ENCODE measurements at regions not wholly inside any gene's neighbourhood (a gene's known extent, or its start where the extent isn't known, plus 50 kb on each side); places are given as distances from the start of the nearest gene placed in this dataset.

- no peak overlapping the region for H2AFZ ChIP-seq (ENCODE audit: low read depth, low read length)
- H3K79me2 ChIP-seq (replicated peaks; ENCODE audit: insufficient read depth, low read length) = no peaks in the 10 kb centered on the region
- no peak overlapping the region for H3K4me2 ChIP-seq (ENCODE audit: low read length)
- TF ChIP-seq SMC3 (conservative IDR thresholded peaks at IDR 0.05; ENCODE audit: poor library complexity) (no peak), REST (IDR thresholded peaks at IDR 0.05; ENCODE audit: borderline replicate concordance) (no peak), MXI1 (conservative IDR thresholded peaks at IDR 0.05; ENCODE audit: poor library complexity, severe bottlenecking) (no peak), EP300 (conservative IDR thresholded peaks at IDR 0.05; ENCODE audit: poor library complexity, severe bottlenecking) (no peak), RAD21 (conservative IDR thresholded peaks at IDR 0.05) (no peak), POLR2AphosphoS5 (IDR thresholded peaks at IDR 0.05) (no peak), TAF1 (IDR thresholded peaks at IDR 0.05; ENCODE audit: low read depth) (no peak), EZH2 (IDR thresholded peaks at IDR 0.05; ENCODE audit: borderline replicate concordance, insufficient read depth, low read length, poor library complexity, severe bottlenecking) (no peak)
- TF ChIP-seq, protein P1, sequence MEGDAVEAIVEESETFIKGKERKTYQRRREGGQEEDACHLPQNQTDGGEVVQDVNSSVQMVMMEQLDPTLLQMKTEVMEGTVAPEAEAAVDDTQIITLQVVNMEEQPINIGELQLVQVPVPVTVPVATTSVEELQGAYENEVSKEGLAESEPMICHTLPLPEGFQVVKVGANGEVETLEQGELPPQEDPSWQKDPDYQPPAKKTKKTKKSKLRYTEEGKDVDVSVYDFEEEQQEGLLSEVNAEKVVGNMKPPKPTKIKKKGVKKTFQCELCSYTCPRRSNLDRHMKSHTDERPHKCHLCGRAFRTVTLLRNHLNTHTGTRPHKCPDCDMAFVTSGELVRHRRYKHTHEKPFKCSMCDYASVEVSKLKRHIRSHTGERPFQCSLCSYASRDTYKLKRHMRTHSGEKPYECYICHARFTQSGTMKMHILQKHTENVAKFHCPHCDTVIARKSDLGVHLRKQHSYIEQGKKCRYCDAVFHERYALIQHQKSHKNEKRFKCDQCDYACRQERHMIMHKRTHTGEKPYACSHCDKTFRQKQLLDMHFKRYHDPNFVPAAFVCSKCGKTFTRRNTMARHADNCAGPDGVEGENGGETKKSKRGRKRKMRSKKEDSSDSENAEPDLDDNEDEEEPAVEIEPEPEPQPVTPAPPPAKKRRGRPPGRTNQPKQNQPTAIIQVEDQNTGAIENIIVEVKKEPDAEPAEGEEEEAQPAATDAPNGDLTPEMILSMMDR (IDR thresholded peaks at IDR 0.05; ENCODE audit: poor library complexity, severe bottlenecking) = no peak
- no peaks in the 10 kb centered on the region for H3F3A ChIP-seq (ENCODE audit: insufficient read depth, low read length, poor library complexity, severe bottlenecking)
- no peak overlapping the region for H3K27ac ChIP-seq (ENCODE audit: low read length)
- no peaks in the 10 kb centered on the region for H3K9me3 ChIP-seq (ENCODE audit: low read length)
- H4K20me1 ChIP-seq (ENCODE audit: insufficient read depth) = no peaks in the 10 kb centered on the region
- H3K9ac ChIP-seq (ENCODE audit: low read length) = no peak overlapping the region
- H3K4me3 ChIP-seq (ENCODE audit: low read length) = no peak overlapping the region
- no peaks in the 10 kb centered on the region for H3K36me3 ChIP-seq (ENCODE audit: insufficient read depth, low read length)
- H3K27me3 ChIP-seq (ENCODE audit: insufficient read depth, low read depth, low read length) = no peaks in the 10 kb centered on the region
- H3K9me2 ChIP-seq (ENCODE audit: insufficient read depth, low read length) = no peaks in the 10 kb centered on the region
These were observed 454.0 kb upstream of the KLHL4 start for GRCh38 chrX:87063642-87064041.

DNA sequence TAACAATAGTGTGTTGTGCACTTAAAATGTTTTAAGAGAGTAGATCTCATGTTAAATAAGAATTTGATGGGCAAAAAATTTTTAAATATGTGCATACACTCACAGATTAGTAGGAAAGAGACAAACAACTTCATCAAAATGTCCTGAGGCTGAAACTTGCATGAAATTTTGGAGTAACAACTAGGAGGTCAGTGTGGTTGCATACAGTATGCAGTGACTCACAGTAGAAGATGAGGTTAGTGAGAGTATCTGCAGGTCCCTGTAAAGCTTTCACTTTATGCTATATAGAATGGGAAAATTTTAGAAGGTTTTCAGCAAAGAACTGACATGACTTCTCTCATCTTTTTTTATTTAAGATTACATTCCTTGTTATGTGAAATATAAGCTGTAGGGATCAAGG lies 453.1 kb upstream of the KLHL4 start:
- Histone ChIP-seq H4K20me1 (ENCODE audit: insufficient read depth) (no peaks in the 10 kb centered on the region), H3F3A (ENCODE audit: insufficient read depth, low read length, poor library complexity, severe bottlenecking) (no peaks in the 10 kb centered on the region), H3K9ac (ENCODE audit: low read length) (no peak overlapping the region), H2AFZ (ENCODE audit: low read depth, low read length) (no peak overlapping the region), H3K27me3 (ENCODE audit: insufficient read depth, low read depth, low read length) (no peaks in the 10 kb centered on the region), H3K27ac (ENCODE audit: low read length) (no peak overlapping the region), H3K4me3 (ENCODE audit: low read length) (no peak overlapping the region), H3K79me2 (replicated peaks; ENCODE audit: insufficient read depth, low read length) (no peaks in the 10 kb centered on the region), H3K36me3 (ENCODE audit: insufficient read depth, low read length) (no peaks in the 10 kb centered on the region), H3K9me3 (ENCODE audit: low read length) (no peaks in the 10 kb centered on the region), H3K4me2 (ENCODE audit: low read length) (no peak overlapping the region), H3K9me2 (ENCODE audit: insufficient read depth, low read length) (no peaks in the 10 kb centered on the region)
- TF ChIP-seq POLR2AphosphoS5 (IDR thresholded peaks at IDR 0.05) (no peak), EP300 (conservative IDR thresholded peaks at IDR 0.05; ENCODE audit: poor library complexity, severe bottlenecking) (no peak), TAF1 (IDR thresholded peaks at IDR 0.05; ENCODE audit: low read depth) (no peak)

Data from neural cell (in vitro differentiated cells).